Epithelial cell of esophagus (primary cell): ENCODE measurements at regions not wholly inside any gene's neighbourhood (a gene's known extent, or its start where the extent isn't known, plus 50 kb on each side); places are given as distances from the start of the nearest gene placed in this dataset.

Experiments
- DNase-seq: peaks from one replicate; pipeline ENCODE4 v3.0.0; 2010; ENCODE audit warnings: low read depth
- H3K4me3 ChIP-seq: 2 replicates; pipeline ENCODE4 v1.5.1; 2011; ENCODE audit warnings: mild to moderate bottlenecking, low read length, control low read depth
- TF ChIP-seq, protein P1 (sequence below): IDR thresholded peaks from 2 replicates; pipeline ENCODE4 v1.5.1; 2011; ENCODE audit warnings: low read depth, mild to moderate bottlenecking, low read length, control low read depth, inconsistent platforms; ENCODE audit not compliant: insufficient read depth; ENCODE audit errors: missing control alignments

- DNase-seq, result no peak
Observed at GRCh38 chr13:111949311-111949710, 117.6 kb upstream of the SOX1 start.

DNA sequence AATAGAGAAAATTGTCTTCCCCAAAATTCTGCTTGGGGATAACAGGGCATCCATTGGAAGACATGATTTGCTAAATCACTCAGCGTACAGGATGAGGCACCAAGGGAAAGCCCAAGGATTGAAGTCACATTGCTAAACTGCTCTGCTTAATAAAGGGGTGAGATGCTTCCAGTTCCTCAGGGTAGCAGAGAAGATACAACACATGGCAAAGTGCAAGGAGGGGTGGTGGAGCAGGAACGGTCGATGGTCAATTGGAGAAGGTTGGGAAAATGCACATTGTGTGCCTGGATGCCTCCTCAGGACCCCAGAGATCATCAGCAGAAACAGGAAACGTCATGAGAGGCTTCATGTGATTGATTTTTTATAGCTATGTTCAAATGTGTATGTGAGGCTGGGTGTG is 116.3 kb upstream of the SOX1 start:
- TF ChIP-seq, protein P1, sequence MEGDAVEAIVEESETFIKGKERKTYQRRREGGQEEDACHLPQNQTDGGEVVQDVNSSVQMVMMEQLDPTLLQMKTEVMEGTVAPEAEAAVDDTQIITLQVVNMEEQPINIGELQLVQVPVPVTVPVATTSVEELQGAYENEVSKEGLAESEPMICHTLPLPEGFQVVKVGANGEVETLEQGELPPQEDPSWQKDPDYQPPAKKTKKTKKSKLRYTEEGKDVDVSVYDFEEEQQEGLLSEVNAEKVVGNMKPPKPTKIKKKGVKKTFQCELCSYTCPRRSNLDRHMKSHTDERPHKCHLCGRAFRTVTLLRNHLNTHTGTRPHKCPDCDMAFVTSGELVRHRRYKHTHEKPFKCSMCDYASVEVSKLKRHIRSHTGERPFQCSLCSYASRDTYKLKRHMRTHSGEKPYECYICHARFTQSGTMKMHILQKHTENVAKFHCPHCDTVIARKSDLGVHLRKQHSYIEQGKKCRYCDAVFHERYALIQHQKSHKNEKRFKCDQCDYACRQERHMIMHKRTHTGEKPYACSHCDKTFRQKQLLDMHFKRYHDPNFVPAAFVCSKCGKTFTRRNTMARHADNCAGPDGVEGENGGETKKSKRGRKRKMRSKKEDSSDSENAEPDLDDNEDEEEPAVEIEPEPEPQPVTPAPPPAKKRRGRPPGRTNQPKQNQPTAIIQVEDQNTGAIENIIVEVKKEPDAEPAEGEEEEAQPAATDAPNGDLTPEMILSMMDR, result no peak
- H3K4me3 ChIP-seq, result no peak overlapping the region
- DNase-seq, result no peak

More at GRCh38 chr13:111949311-111949710, 117.6 kb upstream of the SOX1 start:
- TF ChIP-seq, protein P1, result no peak
- no peak overlapping the region for H3K4me3 ChIP-seq

GRCh38 chr13:111952032-111952431 is 114.9 kb upstream of the SOX1 start:
- no peak overlapping the region for H3K4me3 ChIP-seq
- TF ChIP-seq, protein P1, result no peak

GRCh38 chr13:111952814-111953213 is 114.1 kb upstream of the SOX1 start:
- no peak for DNase-seq
- TF ChIP-seq, protein P1, result no peak
- H3K4me3 ChIP-seq, result no peak overlapping the region

More at GRCh38 chr13:111952032-111952431, 114.9 kb upstream of the SOX1 start:
- DNase-seq, result no peak

- H3K4me3 ChIP-seq, result no peak overlapping the region
- no peak for DNase-seq
- TF ChIP-seq, protein P1, result no peak
Observed at GRCh38 chr13:111953546-111954178, 113.3 kb upstream of the SOX1 start.

- DNase-seq, result no peak
- TF ChIP-seq, protein P1, result no peak
- no peak overlapping the region for H3K4me3 ChIP-seq
Observed at GRCh38 chr13:111954661-111955411, 112.1 kb upstream of the SOX1 start.

DNA sequence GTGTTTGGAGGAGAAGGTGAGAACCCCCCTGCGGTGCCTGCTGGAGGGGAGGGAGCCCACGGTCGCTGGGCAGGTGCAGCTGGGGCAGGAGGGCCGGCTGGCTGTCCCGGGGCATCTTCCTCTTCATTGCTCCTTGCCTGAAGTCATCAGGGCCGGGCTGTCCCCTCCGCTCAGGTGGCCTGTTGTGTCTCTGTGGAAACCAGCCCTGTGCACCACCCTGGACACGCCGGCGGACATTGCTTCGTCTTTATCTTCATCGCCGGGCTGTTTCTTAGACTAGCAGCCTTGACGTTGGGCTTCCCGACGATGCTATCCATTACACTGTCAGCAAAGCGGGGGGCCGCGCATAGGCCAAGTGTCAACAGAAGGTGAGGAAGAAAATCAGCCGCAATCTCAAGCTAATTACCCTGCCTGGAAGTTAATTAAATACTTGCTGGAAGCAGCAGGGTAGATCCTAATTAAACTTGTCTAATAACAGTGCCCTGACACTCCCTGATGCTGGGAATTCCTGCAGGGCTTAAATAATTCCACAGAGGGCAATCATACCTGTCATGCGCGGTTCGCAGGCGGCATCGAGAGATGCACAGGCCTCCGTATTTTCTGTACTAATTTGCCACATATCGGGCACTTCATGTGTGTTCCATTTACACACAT is 111.4 kb upstream of the SOX1 start:
- no peak for DNase-seq
- TF ChIP-seq, protein P1, result no peak
- H3K4me3 ChIP-seq, result no peak overlapping the region
